Fibroblast of skin of left biceps (primary cell): ENCODE measurements at regions not wholly inside any gene's neighbourhood (a gene's known extent, or its start where the extent isn't known, plus 50 kb on each side); places are given as distances from the start of the nearest gene placed in this dataset.

ENCODE experiments used
- DNase-seq, 2 experiments: peaks; one replicate each; pipeline ENCODE4 v3.0.0-alpha.2; 2013; ENCODE audit warnings: low read depth in 2 of 2

GRCh38 chr5:175765858-175766257, 105.5 kb upstream of the CPLX2 start:
- DNase-seq: no peak

GRCh38 chr5:175766963-175767362, 104.4 kb upstream of the CPLX2 start:
- no peak for DNase-seq

- DNase-seq: no peak
These were observed 98.4 kb upstream of the CPLX2 start for GRCh38 chr5:175772747-175773533.

- DNase-seq: no peak
These were observed 97.8 kb upstream of the CPLX2 start for GRCh38 chr5:175773534-175774070.

GRCh38 chr5:175775416-175775815, 96.0 kb upstream of the CPLX2 start:
- DNase-seq: no peak

GRCh38 chr5:175778951-175779503, 92.4 kb upstream of the CPLX2 start:
- DNase-seq: no peak

GRCh38 chr5:175783739-175784138, 87.6 kb upstream of the CPLX2 start:
- no peak for DNase-seq

GRCh38 chr5:175784230-175784629, 87.1 kb upstream of the CPLX2 start:
- DNase-seq: no peak

- DNase-seq: no peak
These were observed 85.7 kb upstream of the CPLX2 start for GRCh38 chr5:175785681-175786080.

GRCh38 chr5:175788155-175788787, 83.1 kb upstream of the CPLX2 start:
- DNase-seq: no peak

- DNase-seq: no peak
These were observed 81.7 kb upstream of the CPLX2 start for GRCh38 chr5:175789670-175790069.

- no peak for DNase-seq
These were observed 80.6 kb upstream of the CPLX2 start for GRCh38 chr5:175790796-175791195.

- DNase-seq: no peak
These were observed 75.4 kb upstream of the CPLX2 start for GRCh38 chr5:175795959-175796358.

- DNase-seq: peak; percentile 36 to 50
These were observed 74.6 kb upstream of the CPLX2 start for GRCh38 chr5:175796536-175797499.

GRCh38 chr5:175797521-175798038, 73.8 kb upstream of the CPLX2 start:
- no peak for DNase-seq

- no peak for DNase-seq
These were observed 72.8 kb upstream of the CPLX2 start for GRCh38 chr5:175798626-175799025.

- DNase-seq: peak; percentile 13 to 16
These were observed 70.7 kb upstream of the CPLX2 start for GRCh38 chr5:175800656-175801081.

- DNase-seq: no peak
These were observed 69.0 kb upstream of the CPLX2 start for GRCh38 chr5:175802361-175802760.

GRCh38 chr5:175803254-175803653, 68.1 kb upstream of the CPLX2 start:
- no peak for DNase-seq

GRCh38 chr5:175803736-175804454, 67.5 kb upstream of the CPLX2 start:
- no peak for DNase-seq
